Hematopoietic multipotent progenitor cell treated with erythropoietin and hydrocortisone succinate and interleukin-3 and kit ligand, for 8 days (in vitro differentiated cells): ENCODE measurements at regions not wholly inside any gene's neighbourhood (a gene's known extent, or its start where the extent isn't known, plus 50 kb on each side); places are given as distances from the start of the nearest gene placed in this dataset.
"Not testable (repeated sequence)": the region's sequence is repeated elsewhere in the genome, so short reads cannot be mapped to it uniquely, and the experiment has no call there.

Experiments used
- DNase-seq: peaks from one replicate; pipeline ENCODE4 v3.0.0-alpha.2; 2015

DNA sequence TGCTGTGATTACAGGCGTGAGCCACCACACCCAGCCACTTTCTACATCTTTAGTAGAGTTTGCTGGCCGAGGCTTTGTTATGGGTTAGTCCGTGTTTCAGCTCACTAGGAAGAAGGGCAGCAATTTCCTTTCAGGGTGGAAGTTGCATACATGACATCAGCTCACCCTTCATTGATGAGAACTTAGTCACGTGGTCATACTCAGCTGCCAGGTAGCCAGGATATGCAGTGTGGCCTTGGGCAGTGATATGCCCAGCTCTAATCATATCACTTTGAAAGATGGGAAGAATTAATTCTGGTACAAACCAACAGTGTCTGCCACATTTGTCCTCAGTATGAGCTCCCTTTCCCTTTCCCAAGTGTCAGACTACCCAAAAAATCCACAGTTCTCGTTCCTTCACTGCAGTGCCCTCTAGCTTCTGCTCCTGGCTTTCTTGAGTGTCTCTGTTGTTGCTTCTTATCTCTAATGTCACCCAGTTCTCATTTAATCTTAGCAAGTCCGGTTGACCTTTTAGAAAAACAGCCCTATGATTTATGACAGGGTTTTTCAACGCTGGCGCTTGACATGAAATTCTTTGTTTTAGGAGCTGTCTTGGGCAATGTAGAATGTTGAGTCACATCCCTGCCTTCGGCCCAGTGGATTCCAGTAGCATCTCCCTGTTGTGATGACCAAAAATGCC is 108.7 kb upstream of the ITGB1 start:
- no peak for DNase-seq

DNA sequence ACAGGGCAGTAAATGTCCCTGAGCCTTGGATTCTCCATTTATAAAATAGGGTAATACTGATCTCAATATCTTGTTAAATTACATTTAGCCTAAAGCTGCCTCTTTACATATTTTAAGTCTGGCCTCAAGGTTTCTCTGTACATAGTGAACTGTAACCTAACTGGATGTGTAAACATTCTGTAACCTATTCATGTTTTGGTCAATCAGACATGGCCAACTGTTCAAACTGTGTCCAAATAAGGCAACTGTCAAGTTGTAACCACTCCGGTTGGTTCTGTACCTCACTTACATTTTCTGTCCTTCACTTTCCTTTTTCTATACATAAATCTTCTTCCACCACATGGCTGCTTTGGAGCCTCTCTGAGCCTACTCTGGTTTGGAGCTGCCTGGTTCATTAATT is 107.1 kb upstream of the ITGB1 start:
- DNase-seq = no peak

DNA sequence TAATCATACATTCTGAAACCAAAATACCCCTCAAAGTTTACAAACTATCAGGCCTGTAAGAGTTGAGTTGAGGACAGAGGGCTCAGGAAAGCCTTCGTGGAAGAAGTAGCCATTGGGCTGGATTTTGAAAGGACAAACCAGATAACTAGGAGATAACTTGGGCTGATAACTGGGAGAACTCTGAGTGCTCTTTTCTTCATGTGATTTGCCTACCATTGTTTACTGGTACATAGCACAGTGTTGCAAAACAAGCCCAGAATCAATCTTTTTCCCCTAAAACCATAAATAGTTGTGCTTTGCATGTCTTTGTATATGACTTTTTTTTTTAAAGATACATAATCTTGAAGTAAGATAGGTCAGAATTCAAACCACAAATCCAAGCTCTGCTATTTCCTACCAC is 106.7 kb upstream of the ITGB1 start:
- DNase-seq = no peak

DNA sequence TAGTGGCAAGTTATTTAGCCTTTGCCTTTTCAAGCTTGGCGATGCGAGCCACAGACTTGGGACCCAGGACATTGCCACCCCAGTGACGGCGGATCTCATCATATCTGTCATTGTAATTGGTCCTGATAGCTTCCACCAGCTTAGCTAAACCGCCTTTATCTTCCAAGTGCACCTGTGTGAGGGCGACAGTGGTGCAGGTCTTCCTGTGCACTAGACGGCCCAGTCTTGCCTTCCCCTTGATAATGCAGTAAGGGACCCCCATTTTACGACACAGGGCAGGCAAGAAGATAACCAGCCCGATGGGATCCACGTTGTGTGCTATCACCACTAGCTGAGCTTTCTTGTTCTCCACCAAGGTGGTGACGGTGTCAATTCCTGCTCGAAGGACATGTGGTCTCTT is 99.6 kb upstream of the ITGB1 start:
- peak; percentile 4 for DNase-seq

DNA sequence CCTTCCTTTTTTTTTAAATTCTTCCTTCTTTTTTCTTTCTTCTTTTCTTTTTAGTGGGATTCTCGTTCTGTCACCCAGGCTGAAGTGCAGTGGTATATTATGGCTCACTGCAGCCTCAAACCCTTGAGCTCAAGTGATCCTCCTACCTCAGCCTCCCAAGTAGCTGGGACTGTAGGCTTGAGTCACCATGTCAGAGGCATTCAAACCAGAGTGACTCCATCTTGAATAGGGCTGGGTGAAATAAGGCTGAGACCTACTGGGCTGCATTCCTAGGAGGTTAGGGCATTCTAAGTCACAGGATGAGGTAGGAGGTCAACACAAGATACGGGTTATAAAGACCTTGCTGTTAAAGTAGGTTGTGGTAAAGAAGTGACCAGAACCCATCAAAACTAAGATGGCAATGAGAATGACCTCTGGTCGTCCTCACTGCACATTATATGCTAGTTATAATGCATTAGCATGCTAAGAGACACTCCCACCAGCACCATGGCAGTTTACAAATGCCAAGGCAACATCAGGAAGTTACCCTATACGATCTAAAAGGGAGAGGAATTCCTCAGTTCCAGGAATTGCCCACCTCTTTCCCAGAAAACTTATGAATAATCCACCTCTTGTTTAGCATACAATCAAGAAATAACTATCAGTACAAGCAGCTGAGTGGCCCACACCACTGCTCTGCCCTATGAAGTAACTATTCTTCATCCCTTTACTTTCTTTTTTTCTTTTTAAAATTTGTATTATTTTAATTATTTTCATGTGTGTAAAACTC is 99.0 kb upstream of the ITGB1 start:
- no peak for DNase-seq

DNA sequence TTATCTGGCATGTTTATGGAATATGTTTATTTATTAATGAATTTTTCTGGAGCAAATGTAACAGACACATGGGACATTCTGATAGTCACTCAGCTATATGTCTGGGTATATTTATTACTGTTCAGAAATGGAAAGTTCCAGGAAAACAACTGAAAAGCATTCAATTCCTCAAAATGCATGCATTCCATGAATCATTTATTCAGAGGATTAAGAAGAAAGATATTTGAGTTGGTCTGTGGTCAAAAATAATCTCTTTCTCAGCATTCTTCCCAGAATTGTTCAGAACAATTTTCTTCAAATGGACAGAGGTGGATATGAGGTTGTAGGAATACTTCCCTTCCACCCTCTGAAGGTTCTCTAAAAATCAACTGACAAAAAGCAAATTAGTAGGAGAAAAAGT is 97.6 kb upstream of the ITGB1 start:
- no peak for DNase-seq

DNA sequence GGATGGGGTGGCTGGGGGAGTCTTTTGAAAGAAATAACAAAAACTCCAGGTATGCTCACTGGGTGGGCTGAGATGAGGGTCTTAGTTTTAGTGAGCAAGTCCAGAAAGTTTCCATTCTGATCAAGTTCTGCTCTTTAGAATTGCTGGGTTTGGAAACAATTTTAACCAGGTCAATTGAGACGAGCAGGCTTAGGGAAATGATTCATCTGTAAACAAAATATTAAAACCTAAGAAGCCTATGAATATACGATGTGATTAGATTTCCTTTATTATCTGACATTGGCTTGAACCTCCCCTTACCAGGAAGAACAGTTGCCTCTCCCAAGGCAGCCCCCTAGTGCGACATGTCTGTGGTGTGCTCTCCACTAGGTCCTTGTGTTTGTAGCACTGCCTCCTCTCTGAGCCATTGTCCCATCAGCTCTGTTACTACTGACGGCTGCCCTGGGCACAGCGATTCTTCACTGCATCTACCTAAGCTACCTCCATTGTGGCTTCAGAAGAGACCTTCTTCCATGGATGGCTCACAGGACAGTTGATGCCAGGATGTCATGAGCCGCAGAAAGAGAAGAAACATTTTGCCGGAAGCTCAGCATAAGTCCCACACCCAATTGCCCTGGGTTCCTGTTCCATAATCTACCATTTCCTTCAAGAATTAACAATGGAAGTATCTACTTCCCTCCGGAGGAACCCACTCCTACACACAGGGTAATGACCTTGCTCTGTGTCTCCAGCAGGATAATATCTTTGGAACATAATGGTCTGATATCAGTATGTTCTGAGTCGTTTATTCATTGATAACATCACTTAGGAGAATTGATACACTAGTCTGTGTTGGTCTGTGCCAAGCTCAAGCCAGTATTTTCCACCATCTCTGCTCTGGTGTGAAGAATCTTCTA is 95.1 kb upstream of the ITGB1 start:
- DNase-seq = no peak

DNA sequence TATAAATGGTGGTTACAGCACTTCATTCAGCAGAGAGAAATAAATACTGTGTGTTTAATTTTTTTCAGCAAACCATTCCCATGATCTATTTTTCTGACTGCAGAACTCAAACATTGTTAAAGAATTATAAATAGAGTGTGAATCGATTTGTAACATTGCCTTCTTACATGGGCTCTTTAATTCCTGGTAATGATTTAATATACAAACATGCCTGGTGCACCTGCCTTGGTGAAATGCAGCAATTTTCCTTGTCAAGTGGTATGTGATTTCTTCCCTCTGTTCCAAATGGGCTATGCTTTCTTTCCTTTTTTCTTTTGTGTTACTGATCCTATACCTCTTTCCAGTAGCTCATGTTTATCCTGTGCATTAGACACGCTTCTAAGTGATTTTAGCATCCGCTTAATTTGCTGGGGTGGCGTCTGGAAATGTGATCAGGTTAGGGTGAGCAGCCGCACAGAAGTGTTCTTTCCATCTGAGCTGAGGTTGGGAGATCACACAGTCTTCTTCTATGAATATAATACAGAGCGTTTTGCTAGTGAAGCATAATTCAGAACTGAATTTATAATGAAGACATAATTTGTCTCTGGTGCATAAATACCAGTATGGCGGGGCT is 94.3 kb upstream of the ITGB1 start:
- DNase-seq = no peak

DNA sequence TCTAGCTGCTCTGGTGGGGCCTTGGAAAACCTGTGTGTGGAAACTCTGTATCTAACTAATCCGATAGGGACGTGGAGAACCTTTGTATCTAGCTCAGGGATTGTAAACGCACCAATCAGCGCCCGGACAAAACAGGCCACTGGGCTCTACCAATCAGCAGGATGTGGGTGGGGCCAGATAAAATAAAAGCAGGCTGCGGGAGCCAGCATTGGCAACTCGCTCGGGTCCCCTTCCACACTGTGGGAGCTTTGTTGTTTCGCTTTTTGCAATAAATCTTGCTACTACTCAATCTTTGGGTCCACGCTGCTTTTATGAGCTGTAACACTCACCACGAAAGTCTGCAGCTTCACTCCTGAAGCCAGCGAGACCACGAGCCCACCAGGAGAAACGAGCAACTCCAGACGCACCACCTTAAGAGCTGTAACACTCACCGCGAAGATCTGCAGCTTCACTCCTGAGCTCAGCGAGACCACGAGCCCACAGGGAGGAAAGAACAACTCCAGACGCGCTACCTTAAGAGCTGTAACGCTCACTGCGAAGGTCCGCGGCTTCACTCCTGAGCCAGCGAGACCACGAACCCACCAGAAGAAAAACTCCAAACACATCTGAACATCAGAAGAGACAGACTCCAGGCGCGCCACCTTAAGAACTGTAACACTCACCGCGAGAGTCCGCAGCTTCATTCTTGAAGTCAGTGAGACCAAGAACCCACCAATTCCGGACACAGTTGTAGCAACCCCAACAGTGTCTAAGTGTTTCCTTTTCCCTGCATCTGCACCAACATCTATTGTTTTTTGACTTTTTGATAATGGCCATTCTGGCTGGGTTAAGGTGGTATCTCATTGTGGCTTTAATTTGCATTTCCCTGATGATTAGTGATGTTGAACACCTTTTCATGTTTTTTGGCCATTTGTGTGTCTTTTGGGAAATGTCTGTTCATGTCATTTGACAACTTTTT is 92.2 kb upstream of the ITGB1 start:
- not testable (repeated sequence) for DNase-seq

DNA sequence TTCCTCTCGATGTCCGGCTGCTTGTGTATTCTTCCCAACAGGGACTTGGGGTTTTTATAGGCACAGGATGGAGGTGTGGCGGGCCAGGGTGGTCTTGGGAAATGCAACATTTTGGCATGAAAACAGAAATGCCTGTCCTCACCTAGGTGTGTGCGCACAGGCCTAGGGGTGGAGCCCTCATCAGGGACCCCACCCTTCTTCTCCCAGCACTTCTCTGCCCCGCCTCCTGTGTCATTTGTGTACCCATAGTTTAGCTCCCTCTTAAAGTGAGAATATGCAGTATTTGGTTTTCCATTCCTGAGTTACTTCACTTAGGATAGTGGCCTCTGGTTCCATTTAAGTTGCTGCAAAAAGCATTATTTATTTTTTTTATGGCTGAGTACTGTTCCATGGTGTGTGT is 90.2 kb upstream of the ITGB1 start:
- no peak for DNase-seq

DNA sequence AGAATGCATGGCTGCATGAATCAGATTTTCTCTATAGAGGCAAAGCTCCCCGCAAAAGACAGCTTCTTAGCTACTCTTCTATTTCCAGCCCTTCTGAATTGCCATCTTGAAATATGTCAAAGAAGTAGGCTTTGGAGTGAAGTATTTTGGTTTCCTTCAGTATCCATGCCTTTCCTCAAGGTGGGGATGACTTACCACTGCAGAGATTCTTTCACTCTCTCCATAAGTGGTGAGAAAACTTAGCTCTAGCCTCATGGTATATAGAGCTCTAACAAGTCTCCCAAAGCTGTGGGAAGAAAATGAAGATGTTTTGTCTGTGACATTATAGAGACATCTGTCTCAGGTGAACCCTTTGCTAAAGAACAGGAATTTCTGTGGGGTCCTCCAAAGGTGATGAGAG is 89.6 kb upstream of the ITGB1 start:
- DNase-seq = no peak

DNA sequence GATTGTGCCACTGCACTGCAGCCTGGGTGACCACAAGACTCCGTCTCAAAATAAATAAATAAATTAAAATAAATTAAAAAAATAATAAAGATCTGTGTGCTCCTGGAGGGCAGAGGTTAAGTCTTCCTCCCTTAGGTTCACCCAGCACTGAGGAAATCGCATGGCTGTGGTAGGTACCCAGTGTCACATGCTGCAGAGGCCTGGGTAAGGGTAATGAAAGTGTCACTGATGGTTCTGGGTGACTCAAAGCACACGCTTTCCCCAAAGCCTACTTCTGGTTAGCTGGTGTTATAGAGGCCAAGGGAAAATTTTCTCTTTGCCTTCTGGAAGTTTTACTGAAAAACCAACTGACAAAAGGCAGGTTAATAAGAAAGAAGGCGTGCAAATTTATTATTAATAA is 88.8 kb upstream of the ITGB1 start:
- no peak for DNase-seq

DNA sequence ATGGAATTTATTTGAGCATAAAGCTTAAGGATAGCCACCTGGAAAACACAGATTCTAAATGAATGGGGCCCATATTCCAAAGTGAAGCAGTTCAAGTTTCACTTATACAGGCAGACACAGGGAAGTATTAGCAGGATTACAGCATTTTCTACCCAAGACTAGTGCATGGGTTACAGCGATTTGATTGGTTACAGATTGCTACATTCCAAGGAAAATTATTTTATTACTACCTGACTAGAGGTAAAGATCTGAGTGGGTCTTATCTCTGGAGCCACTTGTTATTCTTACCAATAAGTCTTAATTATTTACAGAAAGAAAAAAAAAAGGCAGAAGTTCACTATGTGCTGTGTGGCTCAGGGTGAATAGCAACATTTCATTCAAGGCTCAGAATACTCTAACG is 87.4 kb upstream of the ITGB1 start:
- DNase-seq = no peak

DNA sequence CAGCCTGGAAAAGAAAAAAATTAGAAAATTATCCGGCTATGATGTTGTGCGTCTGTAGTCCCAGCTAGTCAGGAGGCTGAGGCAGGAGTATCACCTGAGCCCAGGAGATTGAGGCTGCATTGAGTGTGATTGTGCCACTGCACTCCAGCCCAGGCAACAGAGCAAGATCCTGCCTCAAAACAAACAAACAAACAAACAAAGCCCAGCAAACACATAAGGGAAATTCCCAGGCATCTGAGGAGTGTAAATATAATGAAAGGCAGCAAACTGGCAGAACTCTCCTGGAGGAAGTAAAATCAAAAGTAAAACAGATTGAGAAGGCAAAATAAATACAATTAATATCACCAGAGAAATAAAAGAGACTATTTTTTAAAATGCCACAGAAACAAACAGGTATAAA is 84.5 kb upstream of the ITGB1 start:
- DNase-seq = no peak

DNA sequence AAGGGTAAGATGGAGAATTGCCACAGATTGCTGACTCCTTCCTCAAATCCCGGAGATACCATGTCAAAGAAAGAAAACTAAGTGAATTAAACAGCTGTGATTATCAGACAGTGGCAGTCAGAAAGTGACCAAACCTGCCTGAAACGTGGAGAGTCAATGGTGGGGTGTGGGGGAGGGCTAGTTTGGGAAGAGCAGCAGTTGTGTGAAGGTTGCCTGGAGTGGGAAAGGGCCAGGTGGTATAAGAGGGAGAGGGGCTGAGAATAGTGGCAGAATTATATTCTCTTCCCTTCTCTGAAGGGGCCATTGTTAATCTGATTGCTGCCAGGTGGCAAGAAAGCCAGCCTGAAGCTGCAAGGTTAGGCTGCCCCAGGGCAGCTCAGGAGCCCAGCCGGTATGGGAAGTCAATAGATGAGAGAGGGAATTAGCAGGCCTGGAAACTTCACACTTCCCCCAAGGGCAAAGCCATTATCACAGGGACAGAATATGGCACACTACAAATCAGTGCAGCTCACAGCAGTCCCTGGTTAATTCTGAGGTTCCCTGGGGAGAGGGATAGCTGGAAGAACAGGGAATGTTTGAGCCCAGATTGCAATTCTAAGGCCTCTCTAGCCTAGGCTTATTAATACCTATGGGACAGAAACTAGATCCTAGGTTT is 83.9 kb upstream of the ITGB1 start:
- no peak for DNase-seq

DNA sequence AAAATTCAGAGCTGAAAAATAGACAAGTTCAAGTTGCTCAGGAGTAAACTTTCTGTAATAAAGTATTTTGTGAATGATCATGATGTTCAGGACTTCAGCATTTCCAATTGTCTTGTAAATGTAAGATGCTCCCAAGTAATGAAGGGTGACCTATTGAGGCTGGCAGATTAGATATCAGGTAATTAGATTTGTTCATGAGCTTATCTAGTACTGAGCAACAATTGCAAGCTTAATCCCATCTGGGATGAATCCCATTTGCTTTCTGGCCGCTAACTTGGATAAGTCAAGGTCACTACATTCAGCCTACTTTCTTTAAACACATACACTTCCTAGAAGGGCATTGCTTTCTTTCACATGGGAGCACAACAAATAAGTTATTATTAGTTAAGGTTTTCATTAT is 82.4 kb upstream of the ITGB1 start:
- no peak for DNase-seq

DNA sequence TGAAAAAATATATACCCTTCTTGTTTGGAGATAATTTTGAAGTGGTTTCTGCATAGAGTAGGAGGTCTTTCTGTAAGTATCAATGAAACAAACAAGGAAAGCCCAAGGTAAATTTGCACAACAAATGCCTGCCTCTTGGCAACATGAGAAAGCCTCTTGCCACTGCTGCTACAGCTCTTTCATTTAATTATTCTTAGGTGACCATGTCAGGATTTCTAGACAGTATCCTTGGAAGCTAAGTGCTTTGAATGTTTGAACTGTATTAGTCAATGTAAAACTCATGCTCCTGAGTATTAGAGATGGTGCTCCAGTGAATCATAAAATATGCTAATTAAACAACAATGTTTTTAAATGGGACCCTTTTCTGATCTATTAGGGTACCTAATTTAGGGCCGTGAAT is 81.2 kb upstream of the ITGB1 start:
- DNase-seq = no peak

DNA sequence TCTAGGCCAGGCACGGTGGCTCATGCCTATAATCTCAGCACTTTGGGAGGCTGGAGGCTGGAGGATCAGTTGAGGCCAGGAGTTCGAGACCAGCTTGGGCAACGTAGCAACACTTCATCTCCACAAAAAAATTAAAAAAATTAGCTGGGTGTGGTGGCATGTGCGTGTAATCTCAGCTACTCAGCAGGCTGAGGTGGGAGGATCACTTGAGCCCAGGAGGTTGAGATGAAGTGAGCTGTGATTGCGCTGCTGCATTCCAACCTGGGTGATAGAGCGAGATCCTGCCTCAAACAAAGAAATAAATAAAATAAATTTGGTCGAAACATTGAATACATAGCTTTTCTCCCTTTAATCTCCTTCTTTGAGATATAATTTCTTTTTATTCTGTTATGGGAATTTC is 80.6 kb upstream of the ITGB1 start:
- no peak for DNase-seq

DNA sequence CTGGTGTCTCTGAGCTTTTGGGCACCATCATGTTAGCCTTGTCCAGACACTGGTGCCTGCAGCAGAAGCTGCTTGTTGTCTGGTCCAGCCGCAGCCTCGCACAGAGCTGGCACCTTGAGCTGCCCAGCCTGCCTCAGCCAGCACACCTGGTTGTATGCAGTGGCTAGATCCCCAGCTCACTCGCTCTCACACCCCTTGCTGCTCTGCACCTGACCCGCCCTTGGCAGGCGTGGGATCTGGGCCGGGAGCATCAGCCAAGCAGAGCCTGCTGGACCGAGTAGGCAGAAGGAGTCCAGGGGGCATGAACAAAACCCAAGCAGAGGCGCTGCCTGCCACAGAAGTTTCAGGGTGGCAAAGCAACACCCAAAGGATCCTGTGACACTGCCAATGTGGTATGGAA is 79.7 kb upstream of the ITGB1 start:
- DNase-seq = no peak

DNA sequence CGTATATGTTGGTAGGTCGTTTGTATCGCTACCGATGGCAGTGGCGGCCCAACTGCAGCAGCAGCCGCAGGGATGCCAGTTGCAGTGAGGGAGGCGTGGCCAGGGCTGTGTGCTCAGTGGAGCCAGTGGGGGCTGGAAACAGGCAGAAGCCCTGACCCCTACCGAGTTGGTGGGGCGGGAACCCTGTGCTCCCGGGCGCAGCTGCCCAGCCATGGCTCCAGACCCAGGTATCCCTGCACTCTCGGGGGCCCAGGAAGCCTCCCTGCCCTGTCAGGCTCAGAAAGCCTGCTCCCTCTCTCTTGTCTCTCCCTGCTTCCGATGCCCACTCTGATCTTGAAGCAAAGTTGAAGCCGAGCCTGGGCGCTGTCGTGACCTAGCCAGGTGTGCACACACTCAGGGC is 78.6 kb upstream of the ITGB1 start:
- DNase-seq = no peak

DNA sequence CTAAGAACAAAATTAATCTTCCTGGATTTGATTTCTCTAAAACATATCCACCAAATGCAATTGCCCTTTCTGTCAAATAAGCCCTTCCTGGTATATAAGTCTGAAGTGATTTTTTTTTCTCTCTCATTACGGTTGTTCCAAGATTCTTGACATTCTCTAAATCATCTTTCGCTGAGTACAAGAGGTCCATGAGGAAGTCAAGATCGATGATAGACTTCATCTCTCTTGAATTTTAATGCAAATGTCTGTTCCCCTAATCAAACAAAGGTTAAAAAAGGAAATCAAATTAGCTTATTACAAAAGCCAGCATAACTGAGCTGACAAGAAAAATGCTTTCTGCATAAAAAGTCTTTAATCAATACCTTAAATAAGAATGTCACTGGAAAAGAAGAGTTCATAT is 77.4 kb upstream of the ITGB1 start:
- DNase-seq = no peak

DNA sequence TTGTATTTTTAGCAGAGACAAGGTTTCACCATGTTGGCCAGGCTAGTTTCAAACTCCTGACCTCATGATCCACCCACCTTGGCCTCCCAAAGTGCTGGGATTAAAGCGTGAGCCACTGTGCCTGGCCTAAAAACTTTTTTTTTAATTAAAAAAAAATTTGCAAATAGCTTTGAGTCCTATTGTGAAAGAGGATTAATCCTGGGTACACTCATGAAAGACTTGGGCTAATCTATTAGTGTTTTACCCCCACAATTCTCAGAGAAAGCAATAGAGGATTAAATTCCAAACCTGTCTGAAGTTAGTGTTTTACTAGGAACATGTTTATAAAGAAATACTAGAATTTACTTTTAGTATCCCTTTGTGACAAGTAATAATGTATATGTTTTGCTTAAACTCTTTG is 76.9 kb upstream of the ITGB1 start:
- no peak for DNase-seq
